ENCODE measurements at regions not wholly inside any gene's neighbourhood (a gene's known extent, or its start where the extent isn't known, plus 50 kb on each side); places are given as distances from the start of the nearest gene placed in this dataset.

DNA sequence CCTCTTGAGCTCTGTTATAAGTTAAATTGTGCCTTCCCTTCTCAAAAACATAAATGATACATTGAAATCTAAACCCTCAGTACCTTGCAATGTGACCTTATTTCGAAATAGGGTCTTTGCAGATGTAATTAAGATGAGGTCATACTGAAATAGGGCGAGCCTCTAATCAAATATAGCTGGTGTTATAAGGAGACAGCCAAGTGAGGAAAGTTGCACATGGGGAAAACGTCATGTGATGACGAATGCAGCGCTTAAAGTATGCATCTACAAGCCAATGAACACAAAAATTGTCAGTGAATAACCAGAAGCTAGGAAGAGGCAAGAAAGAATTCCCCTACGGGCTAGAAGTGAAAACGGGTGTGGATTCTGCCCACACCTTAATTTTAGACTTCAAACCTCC is 305.2 kb upstream of the FOXG1 start:
- no peak for TF ChIP-seq CTCF (IDR thresholded peaks at IDR 0.05)
- TF ChIP-seq EZH2 (IDR thresholded peaks at IDR 0.05; ENCODE audit: borderline replicate concordance, insufficient read depth, low read depth, low read length, poor library complexity, severe bottlenecking) = no peak
